HepG2 (cell line): ENCODE measurements at regions not wholly inside any gene's neighbourhood (a gene's known extent, or its start where the extent isn't known, plus 50 kb on each side); places are given as distances from the start of the nearest gene placed in this dataset.

Source experiments
- ATAC-seq: fragments of 200-7000 bp; cut with Tn5 transposase; 3 replicates; pipeline ENCODE4 v1.9.1; 2020; ENCODE audit warnings: mild to moderate bottlenecking, moderate library complexity
- BruUV-seq: library from RNA; stranded (reverse); fragments of 400-500 nt; replicated peaks from 2 replicates; lab custom pipeline; 2021; lab: Mats Ljungman, UMichigan
- CTCF ChIA-PET: fragments of 300-600 bp; formaldehyde crosslinking; extraction: SDS; loops from one replicate; lab custom pipeline; 2021; ENCODE audit warnings: low total read pairs, inconsistent platforms, low intra/inter-chr PET ratio; lab: Yijun Ruan, JAX
- POLR2A ChIA-PET: fragments of 350-600 bp; sonication (Branson Sonifier 250); formaldehyde crosslinking; loops from one replicate; lab custom pipeline; 2020; ENCODE audit warnings: antibody characterized with exemption, inconsistent platforms; lab: Yijun Ruan, JAX
- DNase-seq: peaks from one replicate; pipeline ENCODE4 v3.0.0-alpha.2; 2015; ENCODE audit warnings: low spot score
- FAIRE-seq: peaks from 3 replicates; lab custom pipeline; 2011; peaks lifted over from hg19 to GRCh38; lab: Jason Lieb, UNC
- H2AFZ ChIP-seq: one replicate; pipeline ENCODE4 v1.6.1; 2011; ENCODE audit warnings: low read length, inconsistent platforms
- H3K27ac ChIP-seq: fragments of 300-600 bp; 3 replicates; pipeline ENCODE4 v1.8.0; 2011; ENCODE audit warnings: mixed run types, mild to moderate bottlenecking, mixed read lengths, low read length, inconsistent platforms; ENCODE audit not compliant: insufficient read depth; ENCODE audit errors: extremely low read length
- H3K27me3 ChIP-seq, 2 experiments: fragments of 200-600 bp in 1 of 2; 2 replicates in 1 of 2; 3 replicates in 1 of 2; pipeline versions ENCODE4 v1.6.0 to v1.8.0; 2011; ENCODE audit warnings: low read length in 2 of 2, mild to moderate bottlenecking in 2 of 2, moderate library complexity in 2 of 2, inconsistent platforms in 1 of 2; ENCODE audit not compliant: insufficient read depth in 2 of 2, control insufficient read depth in 1 of 2
- H3K36me3 ChIP-seq, 2 experiments: fragments of 200-600 bp in 1 of 2; replicated peaks in 1 of 2; 2 replicates in 1 of 2; 3 replicates in 1 of 2; pipeline versions ENCODE4 v1.5.1 to v1.8.0; 2011; ENCODE audit warnings: low read length in 2 of 2, inconsistent platforms in 1 of 2; ENCODE audit not compliant: insufficient read depth in 2 of 2, control insufficient read depth in 1 of 2
- H3K4me1 ChIP-seq: 2 replicates; pipeline ENCODE4 v1.5.1; 2012; ENCODE audit warnings: low read length, inconsistent platforms; ENCODE audit not compliant: insufficient read depth
- H3K4me2 ChIP-seq: 2 replicates; pipeline ENCODE4 v1.6.0; 2011; ENCODE audit warnings: low read depth, low read length, inconsistent platforms
- H3K4me3 ChIP-seq, 3 experiments: fragments of 200-600 bp in 1 of 3; sonication (generic), shearing (Covaris generic) in 1 of 3; replicated peaks in 1 of 3; 2 replicates each; pipeline ENCODE4 v1.5.1; 2011 to 2016; ENCODE audit warnings: low read length in 3 of 3, inconsistent platforms in 2 of 3, low read depth in 2 of 3, mild to moderate bottlenecking in 2 of 3, control low read depth in 1 of 3, mixed read lengths in 1 of 3; ENCODE audit not compliant: insufficient read depth in 1 of 3
- H3K79me2 ChIP-seq: one replicate; pipeline ENCODE4 v1.6.1; 2011; ENCODE audit warnings: low read length, inconsistent platforms; ENCODE audit not compliant: insufficient read depth
- H3K9ac ChIP-seq: 2 replicates; pipeline ENCODE4 v1.6.0; 2011; ENCODE audit warnings: mild to moderate bottlenecking, low read depth, low read length, inconsistent platforms; ENCODE audit not compliant: insufficient read depth
- H3K9me3 ChIP-seq: 2 replicates; pipeline ENCODE4 v1.5.1; 2012; ENCODE audit warnings: mild to moderate bottlenecking, low read length
- H4K20me1 ChIP-seq: 2 replicates; pipeline ENCODE4 v1.6.0; 2011; ENCODE audit warnings: inconsistent platforms, mild to moderate bottlenecking, low read length, moderate library complexity; ENCODE audit not compliant: insufficient read depth
- FOSL1 ChIP-seq: sonication (generic); formaldehyde crosslinking; IDR thresholded peaks from 2 replicates; pipeline ENCODE4 v1.9.0; 2021; ENCODE audit warnings: missing genetic modification reagents, borderline replicate concordance
- NKX3-1 ChIP-seq: sonication (generic); formaldehyde crosslinking; IDR thresholded peaks from 2 replicates; pipeline ENCODE4 v1.5.0; 2020; ENCODE audit warnings: missing genetic modification reagents
- SIX4 ChIP-seq: sonication (generic); formaldehyde crosslinking; IDR thresholded peaks from 2 replicates; pipeline ENCODE4 v1.4.0; 2020; ENCODE audit warnings: missing genetic modification reagents
- ZBTB7A ChIP-seq: sonication (generic); formaldehyde crosslinking; IDR thresholded peaks from 2 replicates; pipeline ENCODE4 v1.8.0; 2022; ENCODE audit warnings: mild to moderate bottlenecking, missing genetic modification reagents
- ZNF124 ChIP-seq: sonication (generic); formaldehyde crosslinking; IDR thresholded peaks from 2 replicates; pipeline ENCODE4 v1.4.0; 2020; ENCODE audit warnings: missing genetic modification reagents
- ZNF24 ChIP-seq: fragments of 450-650 bp; IDR thresholded peaks from 2 replicates; pipeline ENCODE4 v1.6.1; 2017; ENCODE audit warnings: antibody characterized with exemption, mild to moderate bottlenecking
- ZNF441 ChIP-seq: sonication (generic); formaldehyde crosslinking; IDR thresholded peaks from 2 replicates; pipeline ENCODE4 v1.7.0; 2021; ENCODE audit warnings: missing genetic modification reagents, borderline replicate concordance
- ZNF557 ChIP-seq: sonication (generic); formaldehyde crosslinking; IDR thresholded peaks from 2 replicates; pipeline ENCODE4 v1.4.0; 2020; ENCODE audit warnings: missing genetic modification reagents
- ZNF670 ChIP-seq: sonication (generic); formaldehyde crosslinking; IDR thresholded peaks from 2 replicates; pipeline ENCODE4 v1.8.0; 2022; ENCODE audit warnings: mild to moderate bottlenecking, missing genetic modification reagents, borderline replicate concordance
- ZNF770 ChIP-seq: sonication (generic); formaldehyde crosslinking; IDR thresholded peaks from 2 replicates; pipeline ENCODE4 v1.5.0; 2020; ENCODE audit warnings: mild to moderate bottlenecking, missing genetic modification reagents
- ZNF782 ChIP-seq: sonication (generic); formaldehyde crosslinking; IDR thresholded peaks from 2 replicates; pipeline ENCODE4 v1.4.0; 2020; ENCODE audit warnings: missing genetic modification reagents, mild to moderate bottlenecking, borderline replicate concordance
- ZZZ3 ChIP-seq: sonication (generic); formaldehyde crosslinking; IDR thresholded peaks from 2 replicates; pipeline ENCODE4 v1.4.0; 2020; ENCODE audit warnings: missing genetic modification reagents, mild to moderate bottlenecking, borderline replicate concordance
- WGBS: methylation state at CpG from one replicate; pipeline ENCODE4 v1.1.6; 2017; ENCODE audit warnings: low lambda C conversion rate; 5-methylcytosine and 5-hydroxymethylcytosine counted together
- in situ Hi-C: cut with HindIII; loops from 2 replicates; pipeline ENCODE4 v1.10.0; 2017; ENCODE audit warnings: low pct_unique_long_range_greater_than_20kb; ENCODE audit not compliant: extremely low pct_ligation_motif_present
- intact Hi-C: fragments of 100-400 bp; cut with micrococcal nuclease; formaldehyde crosslinking; loops from one replicate; pipeline ENCODE4 v1.10.0; 2022; ENCODE audit not compliant: unreplicated experiment
- TF ChIP-seq, protein P1 (sequence below): IDR thresholded peaks from 2 replicates; pipeline ENCODE4 v1.6.1; 2016; ENCODE audit warnings: control low read depth
- TF ChIP-seq, protein P2 (sequence below): IDR thresholded peaks from 2 replicates; pipeline ENCODE4 v1.6.1; 2016; ENCODE audit warnings: low read depth, missing genetic modification reagents, missing compliant biosample characterization

GRCh38 chr1:82464362-82465001 lies 663.7 kb downstream of the ADGRL2 start:
- H2AFZ ChIP-seq = no peak overlapping the region
- H3K4me3 ChIP-seq = no peak overlapping the region
- H3K27me3 ChIP-seq = no peaks in the 10 kb centered on the region
- no peaks in the 10 kb centered on the region for H4K20me1 ChIP-seq
- FAIRE-seq (no peak), ATAC-seq (no peak), DNase-seq (no peak)
- POLR2A ChIA-PET = no interaction called here
- H3K4me1 ChIP-seq = no peaks in the 10 kb centered on the region
- TF ChIP-seq FOSL1 (CRISPR knock-in tag) (no peak), ZZZ3 (no peak), SIX4 (CRISPR knock-in tag) (no peak), ZNF770 (CRISPR knock-in tag) (no peak), ZNF24 (no peak), ZNF124 (CRISPR knock-in tag) (no peak), ZNF670 (CRISPR knock-in tag) (no peak), ZBTB7A (CRISPR knock-in tag) (no peak), ZNF557 (CRISPR knock-in tag) (no peak), NKX3-1 (CRISPR knock-in tag) (no peak), ZNF441 (no peak), ZNF782 (CRISPR knock-in tag) (no peak)
- TF ChIP-seq, protein P1, sequence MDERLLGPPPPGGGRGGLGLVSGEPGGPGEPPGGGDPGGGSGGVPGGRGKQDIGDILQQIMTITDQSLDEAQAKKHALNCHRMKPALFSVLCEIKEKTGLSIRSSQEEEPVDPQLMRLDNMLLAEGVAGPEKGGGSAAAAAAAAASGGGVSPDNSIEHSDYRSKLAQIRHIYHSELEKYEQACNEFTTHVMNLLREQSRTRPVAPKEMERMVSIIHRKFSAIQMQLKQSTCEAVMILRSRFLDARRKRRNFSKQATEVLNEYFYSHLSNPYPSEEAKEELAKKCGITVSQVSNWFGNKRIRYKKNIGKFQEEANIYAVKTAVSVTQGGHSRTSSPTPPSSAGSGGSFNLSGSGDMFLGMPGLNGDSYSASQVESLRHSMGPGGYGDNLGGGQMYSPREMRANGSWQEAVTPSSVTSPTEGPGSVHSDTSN (CRISPR knock-in tag) = no peak
- TF ChIP-seq, protein P2, sequence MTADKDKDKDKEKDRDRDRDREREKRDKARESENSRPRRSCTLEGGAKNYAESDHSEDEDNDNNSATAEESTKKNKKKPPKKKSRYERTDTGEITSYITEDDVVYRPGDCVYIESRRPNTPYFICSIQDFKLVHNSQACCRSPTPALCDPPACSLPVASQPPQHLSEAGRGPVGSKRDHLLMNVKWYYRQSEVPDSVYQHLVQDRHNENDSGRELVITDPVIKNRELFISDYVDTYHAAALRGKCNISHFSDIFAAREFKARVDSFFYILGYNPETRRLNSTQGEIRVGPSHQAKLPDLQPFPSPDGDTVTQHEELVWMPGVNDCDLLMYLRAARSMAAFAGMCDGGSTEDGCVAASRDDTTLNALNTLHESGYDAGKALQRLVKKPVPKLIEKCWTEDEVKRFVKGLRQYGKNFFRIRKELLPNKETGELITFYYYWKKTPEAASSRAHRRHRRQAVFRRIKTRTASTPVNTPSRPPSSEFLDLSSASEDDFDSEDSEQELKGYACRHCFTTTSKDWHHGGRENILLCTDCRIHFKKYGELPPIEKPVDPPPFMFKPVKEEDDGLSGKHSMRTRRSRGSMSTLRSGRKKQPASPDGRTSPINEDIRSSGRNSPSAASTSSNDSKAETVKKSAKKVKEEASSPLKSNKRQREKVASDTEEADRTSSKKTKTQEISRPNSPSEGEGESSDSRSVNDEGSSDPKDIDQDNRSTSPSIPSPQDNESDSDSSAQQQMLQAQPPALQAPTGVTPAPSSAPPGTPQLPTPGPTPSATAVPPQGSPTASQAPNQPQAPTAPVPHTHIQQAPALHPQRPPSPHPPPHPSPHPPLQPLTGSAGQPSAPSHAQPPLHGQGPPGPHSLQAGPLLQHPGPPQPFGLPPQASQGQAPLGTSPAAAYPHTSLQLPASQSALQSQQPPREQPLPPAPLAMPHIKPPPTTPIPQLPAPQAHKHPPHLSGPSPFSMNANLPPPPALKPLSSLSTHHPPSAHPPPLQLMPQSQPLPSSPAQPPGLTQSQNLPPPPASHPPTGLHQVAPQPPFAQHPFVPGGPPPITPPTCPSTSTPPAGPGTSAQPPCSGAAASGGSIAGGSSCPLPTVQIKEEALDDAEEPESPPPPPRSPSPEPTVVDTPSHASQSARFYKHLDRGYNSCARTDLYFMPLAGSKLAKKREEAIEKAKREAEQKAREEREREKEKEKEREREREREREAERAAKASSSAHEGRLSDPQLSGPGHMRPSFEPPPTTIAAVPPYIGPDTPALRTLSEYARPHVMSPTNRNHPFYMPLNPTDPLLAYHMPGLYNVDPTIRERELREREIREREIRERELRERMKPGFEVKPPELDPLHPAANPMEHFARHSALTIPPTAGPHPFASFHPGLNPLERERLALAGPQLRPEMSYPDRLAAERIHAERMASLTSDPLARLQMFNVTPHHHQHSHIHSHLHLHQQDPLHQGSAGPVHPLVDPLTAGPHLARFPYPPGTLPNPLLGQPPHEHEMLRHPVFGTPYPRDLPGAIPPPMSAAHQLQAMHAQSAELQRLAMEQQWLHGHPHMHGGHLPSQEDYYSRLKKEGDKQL (CRISPR knock-in tag) = no peak
- CTCF ChIA-PET = no interaction called here
- no peak overlapping the region for H3K4me2 ChIP-seq
- WGBS = 2% methylated on average over 3 of the region's 3 CpGs
- H3K9ac ChIP-seq = no peak overlapping the region
- in situ Hi-C loops (no loop called here), intact Hi-C loops (no loop called here)
- no TSS peak for BruUV-seq
- peaks cover 68% of the 10 kb centered on the region for H3K9me3 ChIP-seq
- no peaks in the 10 kb centered on the region for H3K79me2 ChIP-seq
- no peaks in the 10 kb centered on the region for H3K36me3 ChIP-seq
- no peak overlapping the region for H3K27ac ChIP-seq
